HG03039 (cell line): ENCODE measurements at regions not wholly inside any gene's neighbourhood (a gene's known extent, or its start where the extent isn't known, plus 50 kb on each side); places are given as distances from the start of the nearest gene placed in this dataset.
A peak's percentile ranks its signal among the peaks of the same experiment; 100 is the strongest.
"Not testable (repeated sequence)": the region's sequence is repeated elsewhere in the genome, so short reads cannot be mapped to it uniquely, and the experiment has no call there.

Experiments
- ATAC-seq: cut with Tn5 transposase; IDR thresholded peaks from one replicate; pipeline ENCODE4 v1.9.1; 2021; ENCODE audit warnings: mild to moderate bottlenecking, moderate library complexity; ENCODE audit not compliant: unreplicated experiment

DNA sequence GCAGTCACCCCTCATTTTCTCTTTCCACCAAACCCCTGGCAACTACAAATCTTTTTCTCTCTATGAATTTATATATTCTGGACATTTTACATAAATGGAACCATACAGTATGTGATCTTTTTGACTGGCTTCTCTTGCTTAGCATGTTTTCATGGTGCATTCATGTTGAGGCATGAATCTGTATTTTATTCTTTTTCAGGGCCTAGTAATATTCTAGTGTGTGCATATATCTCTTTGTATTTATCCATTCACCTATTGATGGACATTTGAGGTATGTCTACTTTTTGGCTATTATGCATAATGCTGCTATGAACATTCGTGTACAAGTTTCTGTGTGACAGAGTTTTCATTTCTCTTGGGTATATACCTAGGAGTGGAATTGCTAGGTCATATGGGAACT lies 78.2 kb downstream of the HACD1 start:
- no peak for ATAC-seq

DNA sequence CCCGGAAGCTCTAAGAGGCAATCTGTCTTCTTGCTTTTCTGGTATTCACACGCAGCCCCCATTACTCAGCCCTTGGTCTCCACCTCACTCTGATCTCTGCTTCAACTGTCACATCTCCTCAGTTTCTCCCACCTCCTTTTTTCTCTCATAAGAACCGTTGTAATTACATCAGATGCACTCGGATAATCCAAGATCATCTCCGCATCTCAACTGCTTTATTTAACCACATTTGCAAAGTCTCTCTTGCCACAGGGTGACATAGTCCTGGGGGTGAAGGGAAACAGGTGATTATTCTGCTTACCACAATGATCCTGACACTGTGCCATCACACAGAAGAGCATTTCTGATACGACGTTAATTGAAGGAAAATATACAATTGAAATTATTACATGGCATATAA lies 79.9 kb downstream of the HACD1 start:
- no peak for ATAC-seq

DNA sequence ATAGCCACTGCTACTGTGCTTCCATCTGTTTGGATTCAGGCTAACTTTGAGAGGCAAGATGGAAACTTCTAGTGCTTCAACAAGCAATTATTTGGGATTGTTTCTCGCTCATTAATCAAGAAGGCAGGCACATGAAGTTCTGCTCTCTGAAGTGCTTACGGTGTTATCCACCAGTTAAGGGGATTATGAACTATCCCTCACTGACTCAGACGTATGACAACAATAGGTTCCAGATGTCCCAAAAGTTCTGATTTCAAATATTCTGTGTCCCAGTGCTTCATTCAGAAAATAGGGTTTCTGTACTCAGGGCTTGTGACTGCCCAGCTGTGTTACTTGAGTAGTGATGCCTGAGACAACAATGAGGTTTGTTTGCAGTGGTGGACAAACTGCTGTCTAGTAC lies 81.0 kb downstream of the HACD1 start:
- no peak for ATAC-seq

DNA sequence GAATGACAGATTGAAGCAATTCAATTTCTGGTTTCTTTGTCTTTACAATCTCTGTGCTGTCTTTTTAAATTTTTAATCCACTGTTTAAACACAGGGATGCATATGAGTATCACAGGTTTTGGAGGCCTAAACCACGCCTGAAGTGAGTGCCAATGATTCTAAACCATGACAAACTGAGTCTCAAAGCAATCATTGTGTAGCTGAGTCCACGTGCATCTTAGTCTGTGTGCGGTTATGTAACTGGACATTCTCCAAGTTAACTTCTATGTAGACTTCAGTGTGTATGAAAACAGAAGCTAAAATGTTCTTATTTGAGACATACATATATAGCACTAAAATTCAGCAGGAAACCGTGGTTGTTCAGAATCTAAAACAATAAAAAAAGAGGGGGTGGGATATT lies 79.3 kb upstream of the ST8SIA6 start:
- no peak for ATAC-seq

DNA sequence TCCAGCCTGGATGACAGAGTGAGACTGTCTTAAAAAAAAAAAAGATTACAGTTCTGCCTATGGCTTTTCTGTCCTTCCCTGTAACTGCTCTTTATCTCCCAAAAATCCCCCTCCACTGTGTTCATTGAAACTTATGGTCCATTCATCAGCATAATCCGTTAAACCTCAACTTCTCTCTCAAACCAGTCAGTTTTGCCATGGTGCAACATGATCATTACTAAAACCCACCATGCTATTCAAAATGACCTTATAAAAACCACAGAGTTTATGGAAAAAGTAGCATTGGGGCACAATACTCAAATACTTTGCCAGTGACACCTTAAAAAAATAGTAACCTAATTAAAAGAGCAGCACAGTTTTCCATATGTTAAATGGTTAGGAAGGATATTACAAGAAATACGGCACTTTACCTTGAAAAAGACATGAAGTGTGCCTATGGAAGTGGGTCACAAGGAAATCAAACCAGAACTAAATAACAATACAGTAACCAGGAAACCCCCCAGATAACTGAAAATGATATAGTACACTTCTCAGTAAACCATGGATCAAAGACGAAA lies 74.0 kb upstream of the ST8SIA6 start:
- no peak for ATAC-seq

DNA sequence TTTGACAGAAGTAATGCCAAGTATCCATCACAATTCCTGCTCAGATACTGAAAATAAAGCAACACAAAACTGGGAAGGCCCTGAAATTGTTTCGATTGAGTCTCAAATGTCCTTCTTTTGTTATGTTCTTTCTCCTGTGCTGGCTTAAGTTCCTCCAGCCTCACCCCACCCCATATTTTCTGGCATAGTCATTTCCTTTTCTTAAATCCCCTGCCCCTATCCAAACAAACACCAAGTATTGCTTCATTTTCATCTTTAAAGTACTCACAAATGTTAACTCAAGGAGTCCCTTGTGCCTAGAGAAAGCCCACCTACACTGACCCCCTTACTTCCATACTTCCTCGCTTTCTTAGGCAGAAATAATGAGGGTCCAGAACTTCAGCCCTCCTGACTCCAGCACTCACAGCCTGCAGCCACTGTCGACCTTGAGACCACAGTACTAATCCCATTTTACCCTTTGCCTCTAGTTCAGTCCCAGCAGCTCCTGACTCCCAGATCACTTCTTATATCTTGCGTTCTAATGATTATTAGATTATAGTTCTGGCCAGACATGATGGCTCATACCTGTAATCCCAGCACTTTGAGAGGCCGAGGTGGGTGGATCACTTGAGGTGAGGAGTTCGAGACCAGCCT lies 73.2 kb upstream of the ST8SIA6 start:
- no peak for ATAC-seq

DNA sequence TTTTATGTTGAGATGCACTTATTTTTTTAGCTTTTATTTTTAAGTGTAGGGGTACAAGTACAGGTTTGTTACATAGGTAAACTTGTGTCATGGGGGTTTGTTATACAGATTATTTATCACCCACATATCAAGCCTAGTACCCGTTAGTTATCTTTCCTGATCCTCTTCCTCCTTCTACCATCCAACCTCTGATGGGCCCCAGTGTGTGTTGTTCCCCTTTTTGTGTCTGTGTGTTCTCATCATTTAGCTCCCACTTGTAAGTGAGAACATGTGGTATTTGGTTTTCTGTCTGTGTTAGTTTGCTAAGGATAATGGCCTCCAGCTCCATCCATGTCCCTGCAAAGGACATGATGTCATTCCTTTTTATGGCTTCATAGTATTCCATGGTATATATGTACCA lies 72.2 kb upstream of the ST8SIA6 start:
- not testable (repeated sequence) for ATAC-seq

DNA sequence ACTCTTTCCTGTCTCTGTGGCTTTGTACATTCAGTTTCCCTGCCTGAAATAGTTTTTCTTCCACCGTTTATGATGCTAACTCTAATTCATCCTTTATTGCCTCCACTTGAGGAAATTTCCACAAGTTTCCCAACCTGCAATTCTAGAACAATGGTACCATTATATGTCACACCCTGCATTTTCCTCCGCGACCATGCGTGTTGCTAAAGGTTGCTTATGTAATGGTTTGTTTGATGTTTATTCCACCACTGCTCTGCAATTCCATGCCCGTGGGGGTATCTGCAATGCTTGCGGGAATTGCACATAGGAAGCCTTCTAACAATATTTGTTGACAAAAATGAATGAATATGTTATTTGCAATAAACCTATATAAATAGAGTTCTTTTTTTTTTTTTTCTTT lies 69.5 kb upstream of the ST8SIA6 start:
- ATAC-seq: no peak

DNA sequence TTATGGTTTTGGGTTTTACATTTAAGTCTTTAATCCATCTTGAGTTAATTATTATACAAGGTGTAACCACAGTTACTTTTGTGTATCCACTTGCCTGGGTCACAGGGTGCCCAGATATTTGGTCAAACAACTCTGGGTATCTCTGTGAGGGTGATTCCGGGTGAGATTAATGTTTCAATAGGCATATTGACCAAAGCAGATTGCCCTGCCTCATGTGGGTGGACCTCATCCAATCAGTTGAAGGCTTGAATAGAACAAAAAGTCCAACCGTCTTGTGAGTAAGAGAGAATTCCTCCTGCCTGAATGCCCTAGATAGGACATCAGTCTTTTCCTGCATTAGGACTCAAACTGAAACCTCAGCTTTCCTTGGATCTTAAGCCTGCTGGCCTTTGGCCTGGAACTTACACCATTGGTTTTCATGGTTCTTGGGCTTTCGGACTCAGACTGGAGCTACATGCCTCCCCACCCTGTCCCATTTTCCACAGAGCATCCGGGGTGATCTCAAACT lies 68.9 kb upstream of the ST8SIA6 start:
- no peak for ATAC-seq

DNA sequence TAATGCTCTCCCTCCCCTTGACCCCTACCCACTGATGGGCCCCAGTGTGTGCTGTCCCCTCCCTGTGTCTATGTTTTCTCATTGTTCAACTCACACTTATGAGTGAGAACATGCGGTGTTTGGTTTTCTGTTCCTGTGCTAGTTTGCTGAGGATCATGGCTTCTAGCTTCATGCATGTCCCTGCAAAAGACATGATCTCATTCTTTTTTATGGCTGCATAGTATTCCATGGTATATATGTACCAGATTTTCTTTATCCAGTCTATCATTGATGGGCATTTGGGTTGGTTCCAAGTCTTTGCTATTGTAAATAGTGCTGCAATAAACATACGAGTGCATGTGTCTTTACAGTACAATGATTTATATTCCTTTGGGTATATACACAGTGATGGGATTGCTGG lies 67.9 kb upstream of the ST8SIA6 start:
- ATAC-seq: not testable (repeated sequence)

DNA sequence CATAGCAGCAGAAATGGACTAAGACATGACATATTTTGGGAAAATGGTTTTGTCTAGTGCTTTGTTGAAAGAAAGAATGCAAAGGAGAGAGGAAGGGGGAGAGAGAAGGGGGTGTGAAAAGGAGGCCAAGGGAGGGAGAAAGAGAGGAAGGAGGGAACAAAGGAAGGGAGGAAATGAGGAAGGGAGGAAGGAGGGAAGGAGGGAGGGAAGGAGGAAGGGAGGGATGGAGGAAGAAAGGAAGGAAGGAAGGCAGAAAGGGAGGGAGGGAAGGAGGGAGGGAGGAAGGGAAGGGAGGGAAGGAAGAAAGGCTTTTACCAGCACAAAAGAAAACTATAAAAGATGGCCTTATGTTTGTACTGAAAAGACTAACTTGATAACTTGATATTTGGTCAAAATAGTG lies 65.1 kb upstream of the ST8SIA6 start:
- ATAC-seq: no peak

DNA sequence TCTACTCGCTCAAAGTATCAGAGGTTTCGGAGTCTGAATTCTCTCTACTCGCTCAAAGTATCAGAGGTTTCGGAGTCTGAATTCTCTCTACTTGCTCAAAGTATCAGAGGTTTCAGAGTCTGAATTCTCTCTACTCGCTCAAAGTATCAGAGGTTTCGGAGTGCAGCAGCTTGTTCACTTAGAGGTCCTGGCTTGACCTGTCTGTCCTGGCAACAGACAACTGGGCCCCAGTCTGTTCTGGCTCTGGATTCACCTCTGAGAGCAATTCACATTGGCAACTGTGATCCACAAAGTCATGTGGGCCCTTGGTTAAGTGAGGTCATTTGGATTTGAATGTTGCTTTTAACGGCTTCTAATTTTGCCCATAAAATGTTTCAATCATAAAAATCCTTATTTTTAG lies 63.9 kb upstream of the ST8SIA6 start:
- ATAC-seq: no peak

DNA sequence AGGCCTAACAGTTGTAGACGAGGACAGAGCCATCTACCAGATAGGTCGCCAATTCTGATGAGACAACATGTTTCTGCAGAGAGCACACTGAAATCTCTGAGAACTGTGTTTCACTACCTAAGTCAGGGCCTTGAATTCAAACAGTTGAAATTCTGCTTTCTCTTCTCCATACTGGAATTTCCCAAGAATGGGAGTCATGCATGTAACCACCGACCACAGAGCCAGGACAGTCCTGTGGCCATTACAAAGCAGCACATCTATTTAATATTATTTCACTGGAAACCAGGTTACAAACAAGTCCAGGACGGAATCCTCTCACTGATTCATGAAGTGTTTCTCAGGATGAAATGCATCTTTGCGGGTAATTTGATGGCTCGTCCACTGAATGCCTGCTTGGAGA lies 62.0 kb upstream of the ST8SIA6 start:
- ATAC-seq: no peak

DNA sequence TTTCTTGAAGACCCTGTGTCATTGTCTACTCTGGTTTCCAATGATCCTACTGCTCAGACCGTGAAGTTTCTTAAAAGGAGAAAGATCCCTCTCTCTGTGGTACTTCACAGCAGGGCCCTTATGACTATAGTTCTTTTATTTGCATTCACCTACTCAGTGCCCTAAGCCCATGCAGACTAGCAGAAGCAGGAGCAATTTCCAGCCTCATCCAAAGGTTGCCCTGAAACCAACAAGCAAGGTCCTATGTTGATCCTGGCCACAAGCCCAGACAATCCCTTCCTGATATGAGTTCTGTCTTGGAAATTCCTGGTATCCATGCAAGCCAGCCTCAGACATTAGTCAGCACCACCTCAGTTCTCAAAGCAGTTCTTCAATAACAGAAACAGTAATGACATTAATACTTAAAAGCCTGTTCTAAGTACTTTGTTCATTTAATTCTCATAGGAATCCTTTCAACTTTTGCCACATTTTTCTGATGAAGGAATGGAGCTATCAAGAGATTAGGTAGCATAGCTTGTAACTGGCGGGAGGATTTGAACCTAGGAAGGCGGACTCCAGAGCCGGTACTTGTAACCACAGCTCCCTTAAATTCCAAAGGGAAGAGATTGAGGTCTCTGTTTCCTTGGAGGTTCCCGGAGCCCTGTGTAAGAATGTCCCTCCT lies 58.1 kb upstream of the ST8SIA6 start:
- no peak for ATAC-seq

DNA sequence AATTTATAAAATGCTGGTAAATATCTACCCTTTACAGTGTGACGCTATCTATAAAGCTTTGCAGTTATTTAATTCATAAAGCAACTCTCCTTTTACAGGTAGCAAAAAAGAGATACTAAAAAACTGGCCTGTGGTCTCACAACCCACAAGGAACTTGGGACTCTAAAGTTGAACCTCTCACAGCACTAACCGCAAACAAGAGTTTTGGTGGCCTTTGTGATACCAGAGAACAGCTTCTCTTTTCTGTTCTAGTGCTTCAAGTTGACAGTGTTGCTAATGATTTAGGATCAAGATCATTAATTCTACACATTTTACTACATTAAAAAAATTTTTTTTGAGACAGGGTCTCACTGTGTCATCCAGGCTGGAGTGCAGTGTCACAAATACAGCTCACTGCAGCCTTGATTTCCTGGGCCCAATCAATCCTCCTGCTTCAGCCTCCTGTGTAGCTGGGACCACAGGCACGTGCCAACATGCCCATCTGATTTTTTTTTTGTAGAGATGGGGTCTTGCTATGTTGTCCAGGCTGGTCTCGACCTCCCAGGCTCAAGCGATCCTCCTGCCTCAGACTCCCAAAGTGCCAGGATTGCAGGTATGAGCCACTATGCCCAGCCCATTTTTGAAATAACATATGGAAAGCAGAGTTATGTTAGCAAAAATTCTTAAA lies 56.0 kb upstream of the ST8SIA6 start:
- peak; percentile 60 for ATAC-seq

DNA sequence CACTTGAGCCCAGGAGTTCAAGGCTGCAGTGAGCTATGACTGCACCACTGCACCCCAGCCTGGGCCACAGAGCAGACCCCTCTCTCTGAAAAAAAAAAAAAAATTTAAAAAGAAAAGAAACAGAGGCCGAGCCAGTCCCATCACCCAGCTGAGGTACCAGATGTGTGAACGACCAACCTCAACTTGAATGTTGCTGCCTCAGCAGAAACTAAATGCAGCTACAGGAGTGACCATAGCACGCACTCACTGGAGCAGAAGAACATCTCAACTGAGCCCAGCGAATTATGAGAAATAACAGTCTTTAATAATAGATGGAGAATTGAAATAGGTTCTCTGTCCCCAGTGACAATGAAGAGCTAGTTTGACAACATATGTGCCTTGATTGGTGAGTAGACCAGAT lies 53.1 kb upstream of the ST8SIA6 start:
- no peak for ATAC-seq

DNA sequence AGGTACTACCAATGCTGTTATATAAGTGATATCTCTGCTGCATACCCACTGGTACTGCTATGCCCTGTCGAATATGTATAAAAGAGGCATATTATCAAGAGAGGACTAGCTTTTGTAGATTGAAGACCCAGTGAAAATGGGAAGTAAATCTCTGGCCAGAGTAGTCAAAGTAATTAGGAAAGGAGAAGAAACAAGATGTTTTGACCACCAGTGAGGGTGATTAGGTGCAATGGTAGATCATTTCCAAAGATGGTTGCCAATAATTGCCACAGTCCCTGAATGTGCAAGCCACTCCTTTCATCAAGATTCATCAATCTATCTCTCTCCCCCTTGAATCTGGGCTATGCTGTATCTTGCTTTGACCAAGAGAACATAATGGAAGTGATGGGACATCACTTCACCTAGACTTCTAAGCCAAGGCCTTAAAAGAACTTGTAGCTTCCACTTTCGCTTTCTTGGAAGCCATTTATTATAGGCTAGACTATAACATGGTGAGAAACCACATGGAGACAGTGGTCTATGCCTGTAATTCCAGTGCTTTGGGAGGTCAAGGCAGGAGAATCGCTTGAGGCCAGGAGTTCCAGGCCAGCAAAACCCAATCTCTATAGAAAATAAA lies 52.6 kb upstream of the ST8SIA6 start:
- no peak for ATAC-seq

DNA sequence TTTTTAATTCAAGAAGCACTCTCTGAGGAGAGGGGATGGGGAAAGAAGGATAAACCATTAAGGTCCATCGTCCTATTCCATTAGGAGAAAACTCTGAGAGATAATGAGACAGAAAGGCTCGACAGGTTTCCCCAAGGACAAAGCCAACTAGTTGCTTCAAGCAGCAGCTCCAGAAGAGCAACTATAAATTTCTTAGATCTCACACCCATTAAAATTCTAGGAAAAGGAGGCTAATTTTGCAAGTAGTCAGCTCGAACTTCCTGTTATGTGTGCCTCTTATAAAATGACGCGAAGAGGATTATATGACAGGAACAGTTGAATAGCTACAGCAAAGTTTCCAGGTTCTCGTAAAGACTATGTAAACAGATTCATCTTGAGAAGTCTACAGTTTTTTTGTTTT lies 52.0 kb upstream of the ST8SIA6 start:
- ATAC-seq: no peak

DNA sequence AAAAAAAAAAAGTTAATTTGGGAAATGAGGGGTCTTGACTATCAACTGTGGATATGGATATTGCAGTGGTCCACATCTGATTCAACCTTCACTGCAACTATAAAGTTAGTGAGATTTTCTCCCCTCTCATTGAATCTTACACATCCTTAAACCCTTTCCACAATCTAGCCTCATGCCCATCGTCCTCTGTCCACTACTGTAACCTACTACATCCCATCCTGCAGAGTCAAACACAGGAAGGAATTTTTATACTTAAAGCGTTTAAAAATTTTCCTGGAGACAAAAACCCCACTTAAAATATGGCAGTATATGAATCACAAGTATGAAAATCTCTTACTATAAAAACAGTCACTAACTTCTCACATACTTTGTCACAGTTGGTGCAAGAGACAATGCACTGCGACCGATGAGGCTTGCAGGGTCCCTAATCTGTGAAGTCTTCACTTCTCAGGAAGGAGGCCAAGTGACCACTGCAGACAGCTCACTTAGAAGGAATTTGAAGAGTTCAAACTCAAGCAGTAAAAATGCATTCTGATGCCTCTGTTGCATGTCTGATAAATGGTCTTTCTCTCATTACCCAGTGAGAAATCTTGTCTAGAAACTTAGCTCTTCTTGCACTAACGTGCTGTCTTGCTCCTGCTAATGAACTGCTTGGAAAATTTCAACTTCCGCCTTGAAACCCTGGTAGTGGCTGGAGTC lies 50.3 kb upstream of the ST8SIA6 start:
- ATAC-seq: no peak
